HEK293T (cell line): ENCODE measurements at regions not wholly inside any gene's neighbourhood (a gene's known extent, or its start where the extent isn't known, plus 50 kb on each side); places are given as distances from the start of the nearest gene placed in this dataset.

Experiments used
- CTCF ChIA-PET: fragments of 350-600 bp; formaldehyde crosslinking; extraction: SDS; loops from one replicate; lab custom pipeline; 2021; ENCODE audit warnings: antibody characterized with exemption, inconsistent platforms; lab: Yijun Ruan, JAX
- POLR2A ChIA-PET: fragments of 350-600 bp; formaldehyde crosslinking; extraction: SDS; loops from one replicate; lab custom pipeline; 2020; ENCODE audit warnings: antibody characterized with exemption, inconsistent platforms; lab: Yijun Ruan, JAX
- DNase-seq: peaks from one replicate; pipeline ENCODE4 v3.0.0; 2012; ENCODE audit warnings: mixed read lengths; ENCODE audit errors: extremely low spot score
- ARNT ChIP-seq: fragments of 450-650 bp; IDR thresholded peaks from 2 replicates; pipeline ENCODE4 v1.6.1; 2017; ENCODE audit warnings: mild to moderate bottlenecking
- BHLHE40 ChIP-seq: fragments of 450-650 bp; IDR thresholded peaks from 2 replicates; pipeline ENCODE4 v1.6.1; 2016; ENCODE audit warnings: mild to moderate bottlenecking, moderate library complexity, borderline replicate concordance
- CTBP1 ChIP-seq: fragments of 450-650 bp; IDR thresholded peaks from 2 replicates; pipeline ENCODE4 v1.6.1; 2016; ENCODE audit warnings: borderline replicate concordance
- ELF4 ChIP-seq: fragments of 450-650 bp; IDR thresholded peaks from 2 replicates; pipeline ENCODE4 v1.6.1; 2017; ENCODE audit warnings: antibody characterized with exemption
- FOXA1 ChIP-seq: fragments of 450-650 bp; IDR thresholded peaks from 2 replicates; pipeline ENCODE4 v1.6.1; 2016; ENCODE audit warnings: mild to moderate bottlenecking
- FOXK2 ChIP-seq: fragments of 450-650 bp; IDR thresholded peaks from 2 replicates; pipeline ENCODE4 v1.6.1; 2016; ENCODE audit warnings: mild to moderate bottlenecking
- FOXM1 ChIP-seq: fragments of 450-650 bp; IDR thresholded peaks from 2 replicates; pipeline ENCODE4 v1.6.1; 2017; ENCODE audit warnings: mild to moderate bottlenecking, borderline replicate concordance
- HDGF ChIP-seq: fragments of 450-650 bp; IDR thresholded peaks from 2 replicates; pipeline ENCODE4 v1.6.1; 2017; ENCODE audit warnings: antibody characterized with exemption, borderline replicate concordance
- L3MBTL2 ChIP-seq: fragments of 450-650 bp; conservative IDR thresholded peaks from 2 replicates; pipeline ENCODE4 v1.6.1; 2016; ENCODE audit warnings: mild to moderate bottlenecking
- LEF1 ChIP-seq: fragments of 450-650 bp; IDR thresholded peaks from 2 replicates; pipeline ENCODE4 v1.6.1; 2017; ENCODE audit warnings: mild to moderate bottlenecking, borderline replicate concordance
- NFRKB ChIP-seq: fragments of 450-650 bp; IDR thresholded peaks from 2 replicates; pipeline ENCODE4 v1.6.1; 2016; ENCODE audit warnings: mild to moderate bottlenecking, moderate library complexity
- SP1 ChIP-seq: fragments of 450-650 bp; IDR thresholded peaks from 2 replicates; pipeline ENCODE4 v1.6.1; 2017
- SUZ12 ChIP-seq: fragments of 450-650 bp; IDR thresholded peaks from 2 replicates; pipeline ENCODE4 v1.6.1; 2016; ENCODE audit warnings: mild to moderate bottlenecking
- TARDBP ChIP-seq: fragments of 450-650 bp; IDR thresholded peaks from 2 replicates; pipeline ENCODE4 v1.6.1; 2016
- ZNF384 ChIP-seq: fragments of 450-650 bp; IDR thresholded peaks from 2 replicates; pipeline ENCODE4 v1.6.1; 2016
- TF ChIP-seq, protein P1 (sequence below): fragments of 450-650 bp; IDR thresholded peaks from 2 replicates; pipeline ENCODE4 v1.6.1; 2016

DNA sequence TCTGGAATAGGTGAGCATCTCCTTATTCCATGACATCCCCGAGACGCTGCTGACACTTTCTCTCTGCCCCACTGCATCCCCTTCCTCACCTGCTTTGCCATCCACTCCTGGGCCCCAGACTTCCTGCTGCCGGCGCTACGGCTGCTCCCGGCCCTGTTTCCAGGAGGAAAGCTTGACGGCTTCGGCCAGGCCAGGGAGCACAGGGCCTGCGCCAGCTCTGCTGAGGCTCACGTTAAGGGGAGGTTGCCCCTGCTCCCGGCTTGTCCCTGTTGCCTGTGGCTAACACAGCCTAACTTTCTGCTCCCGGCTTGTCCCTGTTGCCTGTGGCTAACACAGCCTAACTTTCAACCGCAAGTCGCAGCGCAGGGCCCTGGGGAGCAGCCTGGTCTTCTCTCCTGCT is 177.3 kb upstream of the RGMA start:
- POLR2A ChIA-PET = no interaction called here
- TF ChIP-seq SUZ12 (no peak), FOXM1 (no peak), TARDBP (no peak), L3MBTL2 (no peak), FOXA1 (no peak), SP1 (no peak)
- CTCF ChIA-PET = no interaction called here
- DNase-seq = no peak

DNA sequence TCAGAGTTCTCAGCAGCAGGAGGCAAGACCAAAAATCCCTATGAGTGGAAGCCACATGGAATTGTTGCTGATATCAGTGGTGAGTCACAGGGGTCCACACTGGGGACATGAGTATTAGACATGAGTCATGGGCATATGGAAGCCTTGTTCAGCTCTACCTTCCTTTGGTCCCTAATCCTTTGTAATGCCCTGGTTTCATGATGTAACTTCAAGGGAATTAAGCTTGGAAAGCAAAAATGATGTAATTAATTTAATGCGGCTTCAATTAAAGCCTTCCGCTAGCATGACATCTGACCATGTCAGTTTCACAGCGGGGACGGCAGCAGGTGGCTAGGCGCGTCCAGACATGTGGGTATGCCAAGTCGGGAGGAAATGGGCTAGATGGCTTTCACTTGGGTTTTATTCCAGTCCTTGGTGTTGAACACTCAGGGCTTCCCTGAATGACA is 176.1 kb upstream of the RGMA start:
- CTCF ChIA-PET = no interaction called here
- no peak for DNase-seq
- POLR2A ChIA-PET = no interaction called here
- TF ChIP-seq HDGF = no peak
- no peak for TF ChIP-seq BHLHE40
- TF ChIP-seq, protein P1, sequence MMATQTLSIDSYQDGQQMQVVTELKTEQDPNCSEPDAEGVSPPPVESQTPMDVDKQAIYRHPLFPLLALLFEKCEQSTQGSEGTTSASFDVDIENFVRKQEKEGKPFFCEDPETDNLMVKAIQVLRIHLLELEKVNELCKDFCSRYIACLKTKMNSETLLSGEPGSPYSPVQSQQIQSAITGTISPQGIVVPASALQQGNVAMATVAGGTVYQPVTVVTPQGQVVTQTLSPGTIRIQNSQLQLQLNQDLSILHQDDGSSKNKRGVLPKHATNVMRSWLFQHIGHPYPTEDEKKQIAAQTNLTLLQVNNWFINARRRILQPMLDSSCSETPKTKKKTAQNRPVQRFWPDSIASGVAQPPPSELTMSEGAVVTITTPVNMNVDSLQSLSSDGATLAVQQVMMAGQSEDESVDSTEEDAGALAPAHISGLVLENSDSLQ = no peak
- no peak for TF ChIP-seq CTBP1
- TF ChIP-seq ELF4 = no peak
- TF ChIP-seq ARNT = no peak
- TF ChIP-seq TARDBP = no peak
- no peak for TF ChIP-seq FOXM1
- TF ChIP-seq LEF1 = no peak
- TF ChIP-seq FOXK2 = no peak
- TF ChIP-seq ZNF384 = no peak

DNA sequence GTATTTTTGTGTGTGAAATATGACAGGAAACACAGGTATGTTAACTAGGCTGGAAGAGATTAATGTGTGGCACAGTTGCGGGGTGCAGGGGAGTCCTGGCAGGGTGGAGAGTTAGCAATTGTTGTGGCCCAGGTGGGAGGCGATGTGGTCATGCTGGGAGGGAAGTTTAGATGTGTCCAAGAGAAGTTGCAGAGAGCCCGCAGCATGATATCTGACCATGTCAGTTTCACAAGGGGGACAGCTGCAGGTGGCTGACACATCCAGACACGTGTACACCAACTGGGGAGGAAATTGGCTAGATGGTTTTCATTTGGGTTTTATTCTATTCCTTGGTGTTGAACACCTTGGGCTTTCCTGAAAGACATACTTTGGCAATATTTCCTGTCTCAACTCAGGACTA is 172.8 kb upstream of the RGMA start:
- POLR2A ChIA-PET = no interaction called here
- DNase-seq = no peak
- no peak for TF ChIP-seq SUZ12
- TF ChIP-seq FOXA1 = no peak
- TF ChIP-seq CTBP1 = no peak
- TF ChIP-seq L3MBTL2 = no peak
- CTCF ChIA-PET = no interaction called here

DNA sequence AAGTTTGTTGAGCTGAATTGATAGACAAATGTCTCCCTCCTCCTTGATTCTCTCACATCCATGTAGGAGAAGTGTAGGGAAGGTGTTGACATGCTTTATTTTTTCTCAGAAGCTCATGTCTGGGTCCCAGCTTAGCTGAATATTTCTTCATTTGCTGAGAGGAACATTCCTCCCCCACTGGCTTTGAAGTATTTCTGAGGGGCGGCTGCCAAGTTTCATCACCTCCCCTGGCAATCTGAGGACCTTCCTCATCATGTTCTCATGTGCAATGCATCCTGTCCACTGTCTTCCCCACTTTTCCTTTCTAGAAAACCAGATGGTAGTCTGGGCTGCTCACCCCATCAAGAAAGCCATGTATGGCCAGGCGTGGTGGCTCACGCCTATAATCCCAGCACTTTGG is 168.9 kb upstream of the RGMA start:
- ChIA-PET CTCF (interaction anchor here (0.6 kb wide), 1 partner anchor 477 kb away, joined by 5 read pairs; no protein-coding TSS in a partner anchor), POLR2A (no interaction called here)
- TF ChIP-seq FOXM1 (no peak), CTBP1 (no peak), ZNF384 (no peak), SUZ12 (no peak), NFRKB (no peak), FOXA1 (no peak), BHLHE40 (no peak), SP1 (no peak), ELF4 (no peak)
- TF ChIP-seq, protein P1 = no peak
- DNase-seq = no peak

DNA sequence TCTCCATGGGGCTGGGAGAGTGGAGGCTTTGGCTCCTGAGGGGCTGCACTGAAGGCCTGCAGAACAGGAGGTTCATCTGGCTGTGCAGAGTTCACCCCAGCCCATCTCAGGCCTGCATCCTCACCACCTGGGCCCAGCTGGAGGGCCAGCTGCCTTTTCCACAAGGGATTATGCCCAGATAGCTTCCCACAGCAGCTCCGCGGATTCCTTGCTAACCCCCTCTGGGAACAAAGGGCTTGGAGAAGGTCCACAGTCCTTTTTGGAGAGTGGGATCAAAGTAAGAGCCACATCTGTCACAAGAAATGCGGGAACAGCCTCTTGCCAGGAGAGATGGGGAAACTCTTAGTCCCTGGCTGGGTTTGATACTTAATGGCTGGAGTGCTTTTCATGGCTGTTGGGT is 164.7 kb upstream of the RGMA start:
- POLR2A ChIA-PET = no interaction called here
- CTCF ChIA-PET = no interaction called here
- no peak for DNase-seq

DNA sequence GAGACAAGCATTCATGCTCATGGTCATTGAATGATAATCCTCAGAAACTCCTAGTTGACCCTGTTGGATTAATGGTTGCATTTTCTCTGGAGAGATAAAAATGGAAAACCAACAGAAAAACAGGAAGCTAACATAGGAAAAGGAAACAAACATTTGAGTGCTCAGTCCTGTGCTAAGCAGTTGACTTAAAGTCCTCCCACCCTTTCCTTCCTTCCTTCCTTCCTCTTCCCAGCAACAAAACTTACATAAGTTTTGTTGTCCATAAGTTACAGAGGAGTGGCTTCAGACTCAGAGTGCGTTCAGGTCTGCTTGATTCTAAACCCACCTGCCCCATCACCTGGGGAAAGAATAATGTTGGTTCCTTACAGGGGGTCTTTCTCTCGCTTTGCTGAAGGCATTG is 163.8 kb upstream of the RGMA start:
- no peak for DNase-seq
- TF ChIP-seq FOXK2 (no peak), ZNF384 (no peak), ELF4 (no peak), ARNT (no peak), HDGF (no peak)
- ChIA-PET CTCF (no interaction called here), POLR2A (no interaction called here)

More for the DNA sequence above, 164.7 kb upstream of the RGMA start:
- TF ChIP-seq ZNF384 (no peak), LEF1 (no peak), TARDBP (no peak), BHLHE40 (no peak), FOXM1 (no peak), HDGF (no peak), SP1 (no peak), L3MBTL2 (no peak), CTBP1 (no peak), FOXA1 (no peak), ARNT (no peak), ELF4 (no peak), SUZ12 (no peak), FOXK2 (no peak), NFRKB (no peak)
- TF ChIP-seq, protein P1 = no peak

DNA sequence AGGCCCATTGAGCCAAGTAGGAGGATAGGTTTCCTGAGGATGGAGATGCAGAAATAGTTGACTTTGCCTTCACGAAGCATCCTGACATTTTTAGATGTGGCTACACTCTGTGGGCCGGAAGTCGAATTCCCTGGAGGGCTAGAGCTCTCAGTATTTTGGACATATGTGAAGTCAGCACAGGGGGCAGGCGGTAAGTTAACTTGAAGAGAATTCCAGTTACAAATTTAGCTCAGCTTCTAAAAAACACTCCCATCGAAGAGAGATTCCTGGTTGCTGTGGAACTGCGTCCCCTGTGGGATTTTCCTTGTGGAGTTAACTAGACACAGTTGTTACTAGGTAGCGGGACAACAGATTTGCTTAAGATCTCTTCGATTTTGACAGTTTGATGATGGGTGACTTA is 161.9 kb upstream of the RGMA start:
- no peak for DNase-seq
- CTCF ChIA-PET = no interaction called here
- POLR2A ChIA-PET = no interaction called here
- no peak for TF ChIP-seq CTBP1
- no peak for TF ChIP-seq NFRKB
- no peak for TF ChIP-seq SP1
- no peak for TF ChIP-seq FOXA1
- TF ChIP-seq, protein P1 = no peak
- TF ChIP-seq ELF4 = no peak
- no peak for TF ChIP-seq BHLHE40
- no peak for TF ChIP-seq TARDBP
- TF ChIP-seq SUZ12 = no peak
- no peak for TF ChIP-seq FOXM1
- TF ChIP-seq FOXK2 = no peak
- TF ChIP-seq LEF1 = no peak
- TF ChIP-seq ZNF384 = no peak
- no peak for TF ChIP-seq ARNT
- TF ChIP-seq L3MBTL2 = no peak
- no peak for TF ChIP-seq HDGF
